Cardiac fibroblast (primary cell): ENCODE measurements at regions not wholly inside any gene's neighbourhood (a gene's known extent, or its start where the extent isn't known, plus 50 kb on each side); places are given as distances from the start of the nearest gene placed in this dataset.

Source experiments
- DNase-seq, 2 donors: peaks; one replicate each; pipeline versions ENCODE4 v3.0.0 to v3.0.0-alpha.2; 2010; ENCODE audit warnings: low read depth in 2 of 2
- H3K4me3 ChIP-seq, 2 donors: replicated peaks in 1 of 2; 1 replicate in 1 of 2; 2 replicates in 1 of 2; pipeline ENCODE4 v1.5.1; 2011; ENCODE audit warnings: low read depth in 2 of 2, low read length in 2 of 2, mild to moderate bottlenecking in 2 of 2, moderate library complexity in 1 of 2
- CTCF ChIP-seq: IDR thresholded peaks from one replicate; pipeline ENCODE4 v1.5.1; 2011; ENCODE audit warnings: low read depth, mild to moderate bottlenecking, low read length, inconsistent platforms

GRCh38 chr9:96183751-96184150, 118.2 kb downstream of the HSD17B3 start:
- no peak for TF ChIP-seq CTCF
- DNase-seq: no peak
- no peak overlapping the region for H3K4me3 ChIP-seq

- no peak for DNase-seq
- TF ChIP-seq CTCF: no peak
- H3K4me3 ChIP-seq: no peak overlapping the region
Observed at GRCh38 chr9:96178153-96178552, 123.8 kb downstream of the HSD17B3 start.

GRCh38 chr9:96177719-96178028, 124.3 kb downstream of the HSD17B3 start:
- TF ChIP-seq CTCF: no peak
- H3K4me3 ChIP-seq: no peak overlapping the region
- DNase-seq: no peak

- no peak for DNase-seq
- no peak overlapping the region for H3K4me3 ChIP-seq
- TF ChIP-seq CTCF: no peak
Observed at GRCh38 chr9:96177005-96177718, 124.8 kb downstream of the HSD17B3 start.

GRCh38 chr9:96175796-96176195, 126.2 kb downstream of the HSD17B3 start:
- no peak for DNase-seq
- H3K4me3 ChIP-seq: no peak overlapping the region
- no peak for TF ChIP-seq CTCF

GRCh38 chr9:96175001-96175400, 127.0 kb downstream of the HSD17B3 start:
- no peak for TF ChIP-seq CTCF
- no peak for DNase-seq
- no peak overlapping the region for H3K4me3 ChIP-seq

- TF ChIP-seq CTCF: no peak
Observed at GRCh38 chr9:96174371-96174770, 127.6 kb downstream of the HSD17B3 start.

More at GRCh38 chr9:96174371-96174770, 127.6 kb downstream of the HSD17B3 start:
- no peak for DNase-seq
- H3K4me3 ChIP-seq: no peak overlapping the region
